Lower leg skin (tissue), 4 donors: ENCODE measurements at regions not wholly inside any gene's neighbourhood (a gene's known extent, or its start where the extent isn't known, plus 50 kb on each side); places are given as distances from the start of the nearest gene placed in this dataset.
"Not testable (repeated sequence)": the region's sequence is repeated elsewhere in the genome, so short reads cannot be mapped to it uniquely, and the experiment has no call there.

Source experiments
- DNase-seq, 2 donors: peaks; one replicate each; pipeline ENCODE4 v3.0.0-alpha.2; 2019; ENCODE audit warnings: low spot score in 2 of 2
- H3K4me3 ChIP-seq: fragments of 200-600 bp; sonication (generic); 2 replicates; pipeline ENCODE4 v1.5.1; 2017; ENCODE audit warnings: mild to moderate bottlenecking, low read depth; ENCODE audit not compliant: poor library complexity, severe bottlenecking
- POLR2A ChIP-seq, 2 donors: fragments of 450-650 bp; IDR thresholded peaks; one replicate each; pipeline ENCODE4 v1.6.1; 2016 to 2017; ENCODE audit warnings: antibody characterized with exemption in 2 of 2, mild to moderate bottlenecking in 1 of 2, moderate library complexity in 1 of 2
- WGBS, 2 donors: methylation state at CpG; one replicate each; pipeline ENCODE4 v1.1.5; 2018; 5-methylcytosine and 5-hydroxymethylcytosine counted together
- intact Hi-C: fragments of 100-400 bp; cut with DNase I; formaldehyde crosslinking; loops from one replicate; pipeline ENCODE4 v1.15.0; 2023; ENCODE audit warnings: low total_unique reads
- TF ChIP-seq, protein P1 (sequence below), 3 donors: fragments of 450-650 bp; IDR thresholded peaks; one replicate each; pipeline ENCODE4 v1.5.1; 2016; ENCODE audit warnings: antibody characterized with exemption in 3 of 3, mild to moderate bottlenecking in 3 of 3, moderate library complexity in 2 of 3

DNA sequence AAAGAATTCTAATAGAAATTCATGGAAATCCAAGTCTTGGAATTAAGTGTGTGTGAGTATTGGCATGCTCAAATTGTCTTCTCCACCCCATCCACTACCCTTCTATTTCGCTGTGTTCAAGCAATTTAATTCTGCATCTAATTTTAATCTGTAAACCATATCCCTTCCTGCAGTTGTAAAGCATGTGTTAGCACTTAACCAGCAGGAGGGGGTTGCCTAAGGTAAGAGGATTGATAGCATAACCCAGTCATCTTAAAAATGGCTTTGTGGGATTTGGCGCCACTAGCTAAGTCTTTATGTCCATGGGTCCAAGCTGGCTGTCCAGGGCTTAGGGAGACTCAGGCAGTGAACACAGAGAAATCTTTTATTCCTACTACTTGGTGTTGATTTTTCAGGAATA is 210.3 kb downstream of the PTPRC start:
- TF ChIP-seq POLR2A (IDR thresholded peaks at IDR 0.05): no peak
- TF ChIP-seq, protein P1, sequence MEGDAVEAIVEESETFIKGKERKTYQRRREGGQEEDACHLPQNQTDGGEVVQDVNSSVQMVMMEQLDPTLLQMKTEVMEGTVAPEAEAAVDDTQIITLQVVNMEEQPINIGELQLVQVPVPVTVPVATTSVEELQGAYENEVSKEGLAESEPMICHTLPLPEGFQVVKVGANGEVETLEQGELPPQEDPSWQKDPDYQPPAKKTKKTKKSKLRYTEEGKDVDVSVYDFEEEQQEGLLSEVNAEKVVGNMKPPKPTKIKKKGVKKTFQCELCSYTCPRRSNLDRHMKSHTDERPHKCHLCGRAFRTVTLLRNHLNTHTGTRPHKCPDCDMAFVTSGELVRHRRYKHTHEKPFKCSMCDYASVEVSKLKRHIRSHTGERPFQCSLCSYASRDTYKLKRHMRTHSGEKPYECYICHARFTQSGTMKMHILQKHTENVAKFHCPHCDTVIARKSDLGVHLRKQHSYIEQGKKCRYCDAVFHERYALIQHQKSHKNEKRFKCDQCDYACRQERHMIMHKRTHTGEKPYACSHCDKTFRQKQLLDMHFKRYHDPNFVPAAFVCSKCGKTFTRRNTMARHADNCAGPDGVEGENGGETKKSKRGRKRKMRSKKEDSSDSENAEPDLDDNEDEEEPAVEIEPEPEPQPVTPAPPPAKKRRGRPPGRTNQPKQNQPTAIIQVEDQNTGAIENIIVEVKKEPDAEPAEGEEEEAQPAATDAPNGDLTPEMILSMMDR (IDR thresholded peaks at IDR 0.05): no peak
- no peak overlapping the region for H3K4me3 ChIP-seq
- DNase-seq: no peak
- intact Hi-C loops: no loop called here
- 90 to 91% methylated on average over 2 of the region's 2 CpGs for WGBS, 2 donors

- WGBS, 2 donors: 46 to 62% methylated on average over 1 of the region's 1 CpG
- H3K4me3 ChIP-seq: no peak overlapping the region
- DNase-seq: no peak
- TF ChIP-seq POLR2A (IDR thresholded peaks at IDR 0.05): no peak
- TF ChIP-seq, protein P1 (IDR thresholded peaks at IDR 0.05): no peak
- intact Hi-C loops: no loop called here
Measured at GRCh38 chr1:198850196-198850595, 211.4 kb downstream of the PTPRC start.

- intact Hi-C loops, DNase-seq, H3K4me3 ChIP-seq: not testable (repeated sequence)
- 89 to 91% methylated on average over 5 of the region's 5 CpGs for WGBS, 2 donors
Measured at GRCh38 chr1:198850966-198851365, 212.1 kb downstream of the PTPRC start.

DNA sequence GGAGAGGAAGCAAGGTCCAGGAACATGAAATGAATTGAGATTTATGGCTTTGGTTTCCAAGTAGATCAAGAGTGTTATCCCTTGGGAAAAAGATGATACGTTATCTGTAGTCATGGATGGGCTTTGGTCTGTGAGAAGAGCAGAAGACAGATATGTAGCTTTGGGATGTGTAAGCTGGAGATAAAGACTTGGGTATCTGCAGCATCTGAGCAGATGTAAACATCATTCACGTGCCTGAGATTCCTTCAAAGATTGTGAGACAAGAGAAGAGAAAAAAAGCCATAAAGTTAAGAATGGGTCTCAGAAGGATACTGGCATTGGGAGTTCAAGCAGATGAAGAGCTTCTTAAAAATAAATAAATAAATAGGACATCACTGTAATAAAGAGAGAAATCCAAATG is 217.8 kb downstream of the PTPRC start:
- no peak for DNase-seq
- H3K4me3 ChIP-seq: no peak overlapping the region
- TF ChIP-seq POLR2A (IDR thresholded peaks at IDR 0.05): no peak
- TF ChIP-seq, protein P1 (IDR thresholded peaks at IDR 0.05): no peak
- WGBS, 2 donors: 91 to 94% methylated on average over 2 of the region's 2 CpGs
- intact Hi-C loops: no loop called here

- intact Hi-C loops: no loop called here
Measured at GRCh38 chr1:198858033-198858432, 219.2 kb downstream of the PTPRC start.

DNA sequence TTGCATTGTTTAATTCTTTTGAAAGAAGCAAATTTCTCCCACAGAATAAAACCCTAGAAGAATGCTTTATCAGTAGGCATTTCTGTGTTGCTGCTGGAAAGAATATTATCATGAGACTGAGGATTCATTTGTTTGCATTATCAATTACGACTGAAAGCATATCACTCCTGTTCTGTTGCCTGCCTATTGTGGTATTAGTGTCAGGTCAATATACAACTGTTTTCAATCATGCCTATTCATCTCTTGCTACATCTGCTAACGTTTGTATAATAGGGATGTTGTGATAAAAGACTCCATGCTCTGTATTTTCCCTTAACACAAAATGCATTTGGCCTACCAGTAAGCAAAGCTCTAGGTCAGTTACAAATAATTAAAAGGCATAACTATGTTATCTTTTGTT is 221.5 kb downstream of the PTPRC start:
- intact Hi-C loops: no loop called here
- H3K4me3 ChIP-seq: no peak overlapping the region
- no peak for DNase-seq
- 65 to 74% methylated on average over 2 of the region's 2 CpGs for WGBS, 2 donors
- no peak for TF ChIP-seq POLR2A (IDR thresholded peaks at IDR 0.05)
- TF ChIP-seq, protein P1 (IDR thresholded peaks at IDR 0.05): no peak

More at GRCh38 chr1:198858033-198858432, 219.2 kb downstream of the PTPRC start:
- TF ChIP-seq, protein P1 (IDR thresholded peaks at IDR 0.05): no peak
- TF ChIP-seq POLR2A (IDR thresholded peaks at IDR 0.05): no peak
- no peak overlapping the region for H3K4me3 ChIP-seq
- no peak for DNase-seq
- WGBS, 2 donors: 91 to 94% methylated on average over 2 of the region's 2 CpGs
